ENCODE measurements at regions not wholly inside any gene's neighbourhood (a gene's known extent, or its start where the extent isn't known, plus 50 kb on each side); places are given as distances from the start of the nearest gene placed in this dataset.

DNA sequence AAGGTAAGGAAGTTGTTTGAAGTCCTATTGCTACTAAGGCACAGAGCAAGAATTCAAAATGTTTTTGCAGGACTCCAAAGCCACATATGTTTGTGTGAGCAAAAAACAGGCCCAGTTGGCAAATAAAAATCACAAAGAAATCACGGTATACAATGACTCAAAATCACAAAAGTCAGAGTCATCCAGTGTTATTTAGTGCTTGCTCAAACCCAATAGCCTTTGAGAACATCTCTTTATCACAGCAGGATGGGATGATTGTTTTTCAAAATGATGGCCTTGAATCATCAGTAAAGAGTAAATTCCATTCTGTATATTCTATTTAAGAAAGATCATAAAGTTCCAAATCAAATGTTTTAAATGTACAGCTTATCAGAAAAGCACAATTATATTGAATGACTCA is 693.9 kb downstream of the REEP3 start (continued):
- TF ChIP-seq POLR2AphosphoS5 (IDR thresholded peaks at IDR 0.05; ENCODE audit: low read depth): no peak
- TF ChIP-seq, protein P1, sequence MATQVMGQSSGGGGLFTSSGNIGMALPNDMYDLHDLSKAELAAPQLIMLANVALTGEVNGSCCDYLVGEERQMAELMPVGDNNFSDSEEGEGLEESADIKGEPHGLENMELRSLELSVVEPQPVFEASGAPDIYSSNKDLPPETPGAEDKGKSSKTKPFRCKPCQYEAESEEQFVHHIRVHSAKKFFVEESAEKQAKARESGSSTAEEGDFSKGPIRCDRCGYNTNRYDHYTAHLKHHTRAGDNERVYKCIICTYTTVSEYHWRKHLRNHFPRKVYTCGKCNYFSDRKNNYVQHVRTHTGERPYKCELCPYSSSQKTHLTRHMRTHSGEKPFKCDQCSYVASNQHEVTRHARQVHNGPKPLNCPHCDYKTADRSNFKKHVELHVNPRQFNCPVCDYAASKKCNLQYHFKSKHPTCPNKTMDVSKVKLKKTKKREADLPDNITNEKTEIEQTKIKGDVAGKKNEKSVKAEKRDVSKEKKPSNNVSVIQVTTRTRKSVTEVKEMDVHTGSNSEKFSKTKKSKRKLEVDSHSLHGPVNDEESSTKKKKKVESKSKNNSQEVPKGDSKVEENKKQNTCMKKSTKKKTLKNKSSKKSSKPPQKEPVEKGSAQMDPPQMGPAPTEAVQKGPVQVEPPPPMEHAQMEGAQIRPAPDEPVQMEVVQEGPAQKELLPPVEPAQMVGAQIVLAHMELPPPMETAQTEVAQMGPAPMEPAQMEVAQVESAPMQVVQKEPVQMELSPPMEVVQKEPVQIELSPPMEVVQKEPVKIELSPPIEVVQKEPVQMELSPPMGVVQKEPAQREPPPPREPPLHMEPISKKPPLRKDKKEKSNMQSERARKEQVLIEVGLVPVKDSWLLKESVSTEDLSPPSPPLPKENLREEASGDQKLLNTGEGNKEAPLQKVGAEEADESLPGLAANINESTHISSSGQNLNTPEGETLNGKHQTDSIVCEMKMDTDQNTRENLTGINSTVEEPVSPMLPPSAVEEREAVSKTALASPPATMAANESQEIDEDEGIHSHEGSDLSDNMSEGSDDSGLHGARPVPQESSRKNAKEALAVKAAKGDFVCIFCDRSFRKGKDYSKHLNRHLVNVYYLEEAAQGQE (IDR thresholded peaks at IDR 0.05; ENCODE audit: unreplicated experiment): no peak

DNA sequence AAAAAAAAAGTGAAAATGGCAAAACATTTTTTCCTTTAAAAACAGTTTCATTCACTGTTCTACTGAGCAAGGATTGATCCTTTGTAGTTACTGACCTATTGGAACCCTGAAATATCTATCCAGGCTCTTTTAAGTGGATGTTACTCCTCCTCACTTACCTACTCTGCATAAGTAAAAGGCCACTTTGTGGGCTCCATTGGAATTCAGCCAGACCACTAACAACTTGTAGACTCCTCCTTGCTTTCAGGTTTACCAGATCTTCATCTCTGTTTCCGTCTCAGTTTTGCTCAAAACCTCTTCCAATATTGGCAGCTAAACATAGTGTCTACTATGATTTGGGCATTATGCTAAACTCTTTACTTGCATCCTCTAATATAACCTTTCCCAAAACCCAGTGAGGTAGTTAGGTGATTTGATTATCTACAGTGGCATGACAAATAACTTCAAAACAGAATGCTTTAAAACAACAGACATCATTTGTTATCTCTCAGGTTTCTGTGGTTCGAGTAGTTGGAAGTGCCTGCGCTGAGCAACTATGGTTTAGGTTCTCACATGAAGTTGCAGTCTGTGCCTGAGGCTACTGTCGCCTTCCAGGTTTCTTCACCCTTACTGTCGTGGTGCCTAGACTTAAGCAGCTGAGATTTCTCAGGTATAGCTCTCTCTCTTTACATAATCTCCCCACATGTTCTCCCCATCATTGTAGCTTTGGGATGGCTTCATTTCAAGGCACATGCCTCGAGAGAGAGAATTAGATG is 698.2 kb downstream of the REEP3 start:
- Histone ChIP-seq H3K4me2 (no peak overlapping the region), H3K27ac (ENCODE audit: low read depth) (no peak overlapping the region), H3K4me1 (ENCODE audit: insufficient read depth) (no peaks in the 10 kb centered on the region), H4K20me1 (replicated peaks; ENCODE audit: insufficient read depth) (no peaks in the 10 kb centered on the region), H2AFZ (peak overlapping the region; percentile 73), H3K36me3 (ENCODE audit: insufficient read depth) (no peaks in the 10 kb centered on the region), H3F3A (replicated peaks; ENCODE audit: low read depth) (no peaks in the 10 kb centered on the region), H3K27me3 (ENCODE audit: insufficient read depth) (no peaks in the 10 kb centered on the region), H3K79me2 (replicated peaks; ENCODE audit: insufficient read depth) (no peaks in the 10 kb centered on the region), H3K9me2 (ENCODE audit: insufficient read depth) (no peaks in the 10 kb centered on the region), H3K4me3 (no peak overlapping the region)
- Mint-ChIP-seq H3K4me3 (no peak overlapping the region), H3K27ac (no peak overlapping the region), H3K27me3 (ENCODE audit: insufficient read depth, low read depth, poor library complexity) (no peaks in the 10 kb centered on the region), H3K36me3 (ENCODE audit: low read depth) (peaks cover 9% of the 10 kb centered on the region; the same call in 2 of the 3 replicates), H3K4me1 (no peaks in the 10 kb centered on the region; the same call in 1 of the 3 replicates), H3K9me3 (peaks cover 11% of the 10 kb centered on the region)
- ATAC-seq: no peak
- no peak for DNase-seq (ENCODE audit: low spot score)
- TF ChIP-seq EZH2phosphoT487 (IDR thresholded peaks at IDR 0.05; ENCODE audit: unreplicated experiment) (no peak), CREB1 (CRISPR knock-in tag; IDR thresholded peaks at IDR 0.05; ENCODE audit: low read depth) (no peak), POLR2AphosphoS5 (IDR thresholded peaks at IDR 0.05; ENCODE audit: low read depth) (no peak), ZNF331 (CRISPR knock-in tag; IDR thresholded peaks at IDR 0.05; ENCODE audit: low read depth) (no peak), JUNB (IDR thresholded peaks at IDR 0.05; ENCODE audit: unreplicated experiment) (no peak), EZH2 (IDR thresholded peaks at IDR 0.05; ENCODE audit: low read depth, unreplicated experiment) (no peak)
- TF ChIP-seq, protein P2, sequence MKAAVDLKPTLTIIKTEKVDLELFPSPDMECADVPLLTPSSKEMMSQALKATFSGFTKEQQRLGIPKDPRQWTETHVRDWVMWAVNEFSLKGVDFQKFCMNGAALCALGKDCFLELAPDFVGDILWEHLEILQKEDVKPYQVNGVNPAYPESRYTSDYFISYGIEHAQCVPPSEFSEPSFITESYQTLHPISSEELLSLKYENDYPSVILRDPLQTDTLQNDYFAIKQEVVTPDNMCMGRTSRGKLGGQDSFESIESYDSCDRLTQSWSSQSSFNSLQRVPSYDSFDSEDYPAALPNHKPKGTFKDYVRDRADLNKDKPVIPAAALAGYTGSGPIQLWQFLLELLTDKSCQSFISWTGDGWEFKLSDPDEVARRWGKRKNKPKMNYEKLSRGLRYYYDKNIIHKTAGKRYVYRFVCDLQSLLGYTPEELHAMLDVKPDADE (IDR thresholded peaks at IDR 0.05): no peak
- TF ChIP-seq, protein P1 (IDR thresholded peaks at IDR 0.05; ENCODE audit: unreplicated experiment): no peak
- TF ChIP-seq, protein P3, sequence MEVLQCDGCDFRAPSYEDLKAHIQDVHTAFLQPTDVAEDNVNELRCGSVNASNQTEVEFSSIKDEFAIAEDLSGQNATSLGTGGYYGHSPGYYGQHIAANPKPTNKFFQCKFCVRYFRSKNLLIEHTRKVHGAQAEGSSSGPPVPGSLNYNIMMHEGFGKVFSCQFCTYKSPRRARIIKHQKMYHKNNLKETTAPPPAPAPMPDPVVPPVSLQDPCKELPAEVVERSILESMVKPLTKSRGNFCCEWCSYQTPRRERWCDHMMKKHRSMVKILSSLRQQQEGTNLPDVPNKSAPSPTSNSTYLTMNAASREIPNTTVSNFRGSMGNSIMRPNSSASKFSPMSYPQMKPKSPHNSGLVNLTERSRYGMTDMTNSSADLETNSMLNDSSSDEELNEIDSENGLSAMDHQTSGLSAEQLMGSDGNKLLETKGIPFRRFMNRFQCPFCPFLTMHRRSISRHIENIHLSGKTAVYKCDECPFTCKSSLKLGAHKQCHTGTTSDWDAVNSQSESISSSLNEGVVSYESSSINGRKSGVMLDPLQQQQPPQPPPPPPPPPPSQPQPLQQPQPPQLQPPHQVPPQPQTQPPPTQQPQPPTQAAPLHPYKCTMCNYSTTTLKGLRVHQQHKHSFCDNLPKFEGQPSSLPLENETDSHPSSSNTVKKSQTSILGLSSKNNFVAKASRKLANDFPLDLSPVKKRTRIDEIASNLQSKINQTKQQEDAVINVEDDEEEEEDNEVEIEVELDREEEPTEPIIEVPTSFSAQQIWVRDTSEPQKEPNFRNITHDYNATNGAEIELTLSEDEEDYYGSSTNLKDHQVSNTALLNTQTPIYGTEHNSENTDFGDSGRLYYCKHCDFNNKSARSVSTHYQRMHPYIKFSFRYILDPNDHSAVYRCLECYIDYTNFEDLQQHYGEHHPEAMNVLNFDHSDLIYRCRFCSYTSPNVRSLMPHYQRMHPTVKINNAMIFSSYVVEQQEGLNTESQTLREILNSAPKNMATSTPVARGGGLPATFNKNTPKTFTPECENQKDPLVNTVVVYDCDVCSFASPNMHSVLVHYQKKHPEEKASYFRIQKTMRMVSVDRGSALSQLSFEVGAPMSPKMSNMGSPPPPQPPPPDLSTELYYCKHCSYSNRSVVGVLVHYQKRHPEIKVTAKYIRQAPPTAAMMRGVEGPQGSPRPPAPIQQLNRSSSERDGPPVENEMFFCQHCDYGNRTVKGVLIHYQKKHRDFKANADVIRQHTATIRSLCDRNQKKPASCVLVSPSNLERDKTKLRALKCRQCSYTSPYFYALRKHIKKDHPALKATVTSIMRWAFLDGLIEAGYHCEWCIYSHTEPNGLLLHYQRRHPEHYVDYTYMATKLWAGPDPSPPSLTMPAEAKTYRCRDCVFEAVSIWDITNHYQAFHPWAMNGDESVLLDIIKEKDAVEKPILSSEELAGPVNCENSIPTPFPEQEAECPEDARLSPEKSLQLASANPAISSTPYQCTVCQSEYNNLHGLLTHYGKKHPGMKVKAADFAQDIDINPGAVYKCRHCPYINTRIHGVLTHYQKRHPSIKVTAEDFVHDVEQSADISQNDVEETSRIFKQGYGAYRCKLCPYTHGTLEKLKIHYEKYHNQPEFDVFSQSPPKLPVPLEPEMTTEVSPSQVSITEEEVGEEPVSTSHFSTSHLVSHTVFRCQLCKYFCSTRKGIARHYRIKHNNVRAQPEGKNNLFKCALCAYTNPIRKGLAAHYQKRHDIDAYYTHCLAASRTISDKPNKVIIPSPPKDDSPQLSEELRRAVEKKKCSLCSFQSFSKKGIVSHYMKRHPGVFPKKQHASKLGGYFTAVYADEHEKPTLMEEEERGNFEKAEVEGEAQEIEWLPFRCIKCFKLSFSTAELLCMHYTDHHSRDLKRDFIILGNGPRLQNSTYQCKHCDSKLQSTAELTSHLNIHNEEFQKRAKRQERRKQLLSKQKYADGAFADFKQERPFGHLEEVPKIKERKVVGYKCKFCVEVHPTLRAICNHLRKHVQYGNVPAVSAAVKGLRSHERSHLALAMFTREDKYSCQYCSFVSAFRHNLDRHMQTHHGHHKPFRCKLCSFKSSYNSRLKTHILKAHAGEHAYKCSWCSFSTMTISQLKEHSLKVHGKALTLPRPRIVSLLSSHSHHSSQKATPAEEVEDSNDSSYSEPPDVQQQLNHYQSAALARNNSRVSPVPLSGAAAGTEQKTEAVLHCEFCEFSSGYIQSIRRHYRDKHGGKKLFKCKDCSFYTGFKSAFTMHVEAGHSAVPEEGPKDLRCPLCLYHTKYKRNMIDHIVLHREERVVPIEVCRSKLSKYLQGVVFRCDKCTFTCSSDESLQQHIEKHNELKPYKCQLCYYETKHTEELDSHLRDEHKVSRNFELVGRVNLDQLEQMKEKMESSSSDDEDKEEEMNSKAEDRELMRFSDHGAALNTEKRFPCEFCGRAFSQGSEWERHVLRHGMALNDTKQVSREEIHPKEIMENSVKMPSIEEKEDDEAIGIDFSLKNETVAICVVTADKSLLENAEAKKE (CRISPR knock-in tag; IDR thresholded peaks at IDR 0.05): no peak
